Endothelial cell of umbilical vein (primary cell): ENCODE measurements at regions not wholly inside any gene's neighbourhood (a gene's known extent, or its start where the extent isn't known, plus 50 kb on each side); places are given as distances from the start of the nearest gene placed in this dataset.

Experiments
- BruUV-seq: library from RNA; stranded (reverse); fragments of 400-500 nt; replicated peaks from 2 replicates; lab custom pipeline; 2021; lab: Mats Ljungman, UMichigan
- CTCF ChIA-PET: fragments of 300-600, 350-600 bp; sonication (Branson Sonifier 250); formaldehyde crosslinking; loops from one replicate; lab custom pipeline; 2021; ENCODE audit warnings: antibody characterized with exemption, inconsistent platforms; lab: Charles Lee
- POLR2A ChIA-PET: fragments of 300-600, 350-600 bp; sonication (Branson Sonifier 250); formaldehyde crosslinking; loops from one replicate; lab custom pipeline; 2021; ENCODE audit warnings: antibody characterized with exemption, inconsistent platforms; lab: Charles Lee
- DNase-seq: peaks from one replicate; pipeline ENCODE4 v3.0.0-alpha.2; 2011; ENCODE audit warnings: low read depth, low spot score
- FAIRE-seq: peaks from 2 replicates; lab custom pipeline; 2011; peaks lifted over from hg19 to GRCh38; lab: Jason Lieb, UNC
- H2AFZ ChIP-seq: 2 replicates; pipeline ENCODE4 v1.6.0; 2012; ENCODE audit warnings: low read depth, low read length, control low read depth, inconsistent platforms
- H3K27ac ChIP-seq: 2 replicates; pipeline ENCODE4 v1.5.1; 2011; ENCODE audit warnings: low read depth, mild to moderate bottlenecking, control low read depth, low read length, moderate library complexity; ENCODE audit not compliant: insufficient read depth
- H3K27me3 ChIP-seq, 2 experiments: 2 replicates each; pipeline versions ENCODE4 v1.6.0 to v1.6.1; 2011; ENCODE audit warnings: low read length in 2 of 2, mixed read lengths in 1 of 2; ENCODE audit not compliant: control insufficient read depth in 2 of 2, insufficient read depth in 2 of 2
- H3K36me3 ChIP-seq, 2 experiments: 2 replicates in 1 of 2; 3 replicates in 1 of 2; pipeline ENCODE4 v1.5.1; 2011; ENCODE audit warnings: low read length in 2 of 2, mild to moderate bottlenecking in 1 of 2, moderate library complexity in 1 of 2; ENCODE audit not compliant: control insufficient read depth in 2 of 2, insufficient read depth in 2 of 2; ENCODE audit errors: extremely low read depth in 1 of 2
- H3K4me1 ChIP-seq: 3 replicates; pipeline ENCODE4 v1.5.1; 2011; ENCODE audit warnings: mild to moderate bottlenecking, low read length; ENCODE audit not compliant: control insufficient read depth, insufficient read depth; ENCODE audit errors: extremely low read depth
- H3K4me2 ChIP-seq: 2 replicates; pipeline ENCODE4 v1.6.1; 2011; ENCODE audit warnings: low read length, control low read depth, mixed read lengths; ENCODE audit not compliant: insufficient read depth
- H3K4me3 ChIP-seq, 3 experiments: fragments of 200-600 bp in 1 of 3; sonication (generic), shearing (Covaris generic) in 1 of 3; replicated peaks in 1 of 3; 2 replicates each; pipeline ENCODE4 v1.5.1; 2011 to 2016; ENCODE audit warnings: control low read depth in 3 of 3, low read length in 3 of 3, mild to moderate bottlenecking in 2 of 3, inconsistent platforms in 1 of 3, low read depth in 1 of 3, moderate library complexity in 1 of 3; ENCODE audit not compliant: insufficient read depth in 1 of 3
- H3K79me2 ChIP-seq: 2 replicates; pipeline ENCODE4 v1.6.0; 2012; ENCODE audit warnings: low read length, inconsistent platforms; ENCODE audit not compliant: control insufficient read depth, insufficient read depth
- H3K9ac ChIP-seq: replicated peaks from 2 replicates; pipeline ENCODE3; 2011; ENCODE audit warnings: low read length, control low read depth; ENCODE audit not compliant: insufficient read depth; ENCODE audit errors: extremely low read depth
- H3K9me1 ChIP-seq: replicated peaks from 3 replicates; pipeline ENCODE4 v1.6.0; 2011; ENCODE audit warnings: mild to moderate bottlenecking, low read length; ENCODE audit not compliant: control insufficient read depth, insufficient read depth; ENCODE audit errors: extremely low read depth
- H3K9me3 ChIP-seq: replicated peaks from 2 replicates; pipeline ENCODE4 v1.5.1; 2012; ENCODE audit warnings: low read length, inconsistent platforms; ENCODE audit not compliant: control insufficient read depth, insufficient read depth
- H4K20me1 ChIP-seq: replicated peaks from 2 replicates; pipeline ENCODE3; 2011; ENCODE audit warnings: mild to moderate bottlenecking, low read length; ENCODE audit not compliant: control insufficient read depth, insufficient read depth; ENCODE audit errors: extremely low read depth
- CTCF ChIP-seq, 2 donors: IDR thresholded peaks; 1 replicate in 1 of 2; 2 replicates in 1 of 2; pipeline ENCODE4 v1.5.1; 2011; ENCODE audit warnings: low read length in 2 of 2, mild to moderate bottlenecking in 2 of 2, moderate library complexity in 2 of 2, control low read depth in 1 of 2, inconsistent platforms in 1 of 2, low read depth in 1 of 2; ENCODE audit not compliant: insufficient read depth in 1 of 2; ENCODE audit errors: extremely low read depth in 1 of 2
- EZH2 ChIP-seq: IDR thresholded peaks from 2 replicates; pipeline ENCODE4 v1.6.1; 2012; ENCODE audit warnings: borderline replicate concordance, low read depth, mild to moderate bottlenecking, moderate library complexity, low read length, inconsistent platforms; ENCODE audit not compliant: severe bottlenecking
- FOS ChIP-seq: IDR thresholded peaks from 2 replicates; pipeline ENCODE4 v1.6.1; 2011; ENCODE audit warnings: mild to moderate bottlenecking, low read length, moderate library complexity, borderline replicate concordance; ENCODE audit not compliant: insufficient read depth
- GATA2 ChIP-seq: IDR thresholded peaks from 2 replicates; pipeline ENCODE4 v1.7.0; 2011; ENCODE audit warnings: low read depth, mild to moderate bottlenecking, moderate library complexity, mixed read lengths, low read length; ENCODE audit not compliant: insufficient read length, insufficient read depth
- JUN ChIP-seq: IDR thresholded peaks from 2 replicates; pipeline ENCODE4 v1.6.1; 2011; ENCODE audit warnings: borderline replicate concordance, low read depth; ENCODE audit not compliant: insufficient read length, insufficient read depth
- MAX ChIP-seq: IDR thresholded peaks from 2 replicates; pipeline ENCODE4 v1.6.1; 2011; ENCODE audit not compliant: insufficient read depth, insufficient read length
- MYC ChIP-seq: IDR thresholded peaks from one replicate; pipeline ENCODE4 v1.6.1; 2011; ENCODE audit warnings: mild to moderate bottlenecking, low read depth, low read length
- POLR2A ChIP-seq: IDR thresholded peaks from 2 replicates; pipeline ENCODE4 v1.6.1; 2012; ENCODE audit warnings: low read depth, mild to moderate bottlenecking, control low read depth, low read length
- POLR2AphosphoS5 ChIP-seq: IDR thresholded peaks from 2 replicates; pipeline ENCODE4 v1.6.1; 2012; ENCODE audit warnings: low read depth, mild to moderate bottlenecking, control low read depth, low read length, moderate library complexity; ENCODE audit not compliant: insufficient read depth
- dilution Hi-C: fragments of 300-500 bp; cut with MboI; formaldehyde crosslinking; loops from one replicate; pipeline ENCODE4 v1.15.0; 2019; ENCODE audit warnings: low sequenced_read_pairs; ENCODE audit not compliant: extremely low pct_ligation_motif_present
- intact Hi-C: fragments of 100-400 bp; cut with micrococcal nuclease; formaldehyde crosslinking; loops from one replicate; pipeline ENCODE4 v1.10.0; 2022

DNA sequence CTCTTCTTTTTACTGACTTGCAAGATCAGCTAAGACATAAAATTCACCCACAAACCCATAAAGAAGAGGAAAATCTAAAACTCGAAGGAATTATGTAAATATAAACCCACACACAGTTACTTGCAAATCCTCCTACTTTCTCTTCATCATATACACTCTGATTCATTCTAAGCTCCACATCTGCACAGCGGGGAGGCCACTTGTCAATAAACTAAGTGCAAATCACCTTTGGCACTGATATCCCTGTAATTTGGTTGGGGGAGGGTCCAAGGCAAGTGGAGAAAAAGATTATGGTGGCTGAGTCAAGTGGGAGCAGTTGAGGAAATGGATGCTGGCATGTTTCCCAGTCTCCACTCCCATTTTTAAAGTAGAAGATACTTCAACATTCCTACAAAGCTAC is 596.5 kb downstream of the MATN1 start:
- no peaks in the 10 kb centered on the region for H3K9me3 ChIP-seq
- intact Hi-C loops: no loop called here
- DNase-seq: no peak
- H2AFZ ChIP-seq: no peak overlapping the region
- H3K4me2 ChIP-seq: no peak overlapping the region
- no peaks in the 10 kb centered on the region for H3K27me3 ChIP-seq
- H3K36me3 ChIP-seq: no peaks in the 10 kb centered on the region
- H3K4me1 ChIP-seq: no peaks in the 10 kb centered on the region
- H3K4me3 ChIP-seq: no peak overlapping the region
- FAIRE-seq: no peak
- no peaks in the 10 kb centered on the region for H3K79me2 ChIP-seq
- BruUV-seq: no TSS peak
- no peak for TF ChIP-seq EZH2
- no peak for TF ChIP-seq POLR2A
- TF ChIP-seq CTCF (IDR thresholded peaks at IDR 0.05; ENCODE audit: extremely low read depth in 1 of 2, insufficient read depth in 1 of 2, low read depth in 1 of 2, low read length in 2 of 2): no peak
- no peak for TF ChIP-seq MYC
- TF ChIP-seq POLR2AphosphoS5: no peak
- TF ChIP-seq FOS: no peak
- TF ChIP-seq JUN: no peak
- no peak for TF ChIP-seq MAX
- no peak for TF ChIP-seq GATA2
- dilution Hi-C loops: no loop called here
- no peaks in the 10 kb centered on the region for H4K20me1 ChIP-seq
- no peaks in the 10 kb centered on the region for H3K9me1 ChIP-seq
- POLR2A ChIA-PET: no interaction called here
- CTCF ChIA-PET: no interaction called here
- H3K27ac ChIP-seq: no peak overlapping the region
- H3K9ac ChIP-seq: no peak overlapping the region
